NCI-H748 treated with DMSO at 0.1 percent for 48 hours (cell line): ENCODE measurements at regions not wholly inside any gene's neighbourhood (a gene's known extent, or its start where the extent isn't known, plus 50 kb on each side); places are given as distances from the start of the nearest gene placed in this dataset.

Experiments
- DNase-seq: peaks from one replicate; lab custom pipeline; 2025; lab: John Stamatoyannopoulos, UW

GRCh38 chr7:41175435-41175834 lies 527.5 kb downstream of the INHBA start:
- DNase-seq, result no peak

GRCh38 chr7:41174521-41174920 lies 528.4 kb downstream of the INHBA start:
- no peak for DNase-seq

- DNase-seq, result no peak
Observed at GRCh38 chr7:41170466-41170865, 532.4 kb downstream of the INHBA start.

- no peak for DNase-seq
Observed at GRCh38 chr7:41169317-41169716, 533.6 kb downstream of the INHBA start.

GRCh38 chr7:41167836-41168235 lies 535.1 kb downstream of the INHBA start:
- no peak for DNase-seq

GRCh38 chr7:41164440-41164839 lies 538.5 kb downstream of the INHBA start:
- no peak for DNase-seq

- no peak for DNase-seq
Observed at GRCh38 chr7:41163991-41164390, 538.9 kb downstream of the INHBA start.

GRCh38 chr7:41162612-41163011 lies 540.3 kb downstream of the INHBA start:
- no peak for DNase-seq

- DNase-seq, result no peak
Observed at GRCh38 chr7:41161041-41161587, 541.8 kb downstream of the INHBA start.

- DNase-seq, result no peak
Observed at GRCh38 chr7:41156268-41156667, 546.6 kb downstream of the INHBA start.

- no peak for DNase-seq
Observed at GRCh38 chr7:41153268-41153667, 549.6 kb downstream of the INHBA start.

- DNase-seq, result no peak
Observed at GRCh38 chr7:41152179-41152678, 550.7 kb downstream of the INHBA start.

GRCh38 chr7:41149576-41149975 lies 553.3 kb downstream of the INHBA start:
- no peak for DNase-seq

- DNase-seq, result no peak
Observed at GRCh38 chr7:41148521-41148951, 554.4 kb downstream of the INHBA start.

- DNase-seq, result no peak
Observed at GRCh38 chr7:41147606-41148485, 555.0 kb downstream of the INHBA start.

- no peak for DNase-seq
Observed at GRCh38 chr7:41146429-41146828, 556.5 kb downstream of the INHBA start.

GRCh38 chr7:41145656-41146055 lies 557.2 kb downstream of the INHBA start:
- DNase-seq, result no peak

- DNase-seq, result no peak
Observed at GRCh38 chr7:41142904-41143473, 559.9 kb downstream of the INHBA start.

- no peak for DNase-seq
Observed at GRCh38 chr7:41139789-41140188, 563.1 kb downstream of the INHBA start.

GRCh38 chr7:41136551-41136950 lies 566.3 kb downstream of the INHBA start:
- no peak for DNase-seq

GRCh38 chr7:41135511-41135910 lies 567.4 kb downstream of the INHBA start:
- no peak for DNase-seq

GRCh38 chr7:41134300-41135255 lies 568.3 kb downstream of the INHBA start:
- DNase-seq, result no peak
